ENCODE measurements at regions not wholly inside any gene's neighbourhood (a gene's known extent, or its start where the extent isn't known, plus 50 kb on each side); places are given as distances from the start of the nearest gene placed in this dataset.

DNA sequence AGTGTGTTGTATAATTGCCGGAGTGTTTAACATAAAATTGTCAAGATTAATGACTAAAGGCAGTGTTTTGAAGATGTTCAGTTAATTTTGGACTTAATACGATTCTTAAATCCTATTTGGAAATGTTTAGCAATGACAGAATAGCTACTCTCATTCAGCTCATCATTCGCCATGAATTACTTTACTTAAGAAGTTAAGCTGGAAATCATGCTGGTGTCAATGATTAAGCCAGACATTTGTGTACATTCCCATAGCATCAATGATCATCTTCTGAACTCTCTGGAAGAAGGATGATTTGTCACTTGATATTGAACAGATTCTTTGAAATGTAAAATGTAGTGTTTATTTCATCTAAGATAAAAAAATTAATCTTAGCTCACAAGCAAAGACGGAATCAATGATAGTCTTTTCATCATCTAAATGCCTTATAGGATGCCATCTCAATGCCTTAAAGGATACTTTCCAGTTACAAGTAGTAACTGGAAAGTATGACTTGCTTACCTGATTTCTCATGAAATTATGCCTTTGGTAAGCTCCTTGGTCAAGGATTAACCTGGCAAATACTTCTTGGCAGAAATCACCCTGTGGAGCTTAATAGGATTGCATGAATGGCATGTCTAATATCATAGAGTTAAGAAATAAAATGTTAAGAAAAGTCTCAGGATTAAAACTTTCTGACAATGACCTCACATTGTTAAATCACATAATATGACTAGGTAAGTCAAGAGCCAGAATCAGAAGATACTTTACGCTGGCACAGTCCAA is 515.5 kb upstream of the AGA start:
- WGBS, 2 donors: 85 to 88% methylated on average over 5 of the region's 5 CpGs
- ATAC-seq (no peak), DNase-seq (no peak)
- H3K4me1 ChIP-seq: no peaks in the 10 kb centered on the region
- H3K27ac ChIP-seq: no peak overlapping the region
- H3K27me3 ChIP-seq: no peaks in the 10 kb centered on the region
- no peaks in the 10 kb centered on the region for H3K36me3 ChIP-seq
- TF ChIP-seq, protein P1, sequence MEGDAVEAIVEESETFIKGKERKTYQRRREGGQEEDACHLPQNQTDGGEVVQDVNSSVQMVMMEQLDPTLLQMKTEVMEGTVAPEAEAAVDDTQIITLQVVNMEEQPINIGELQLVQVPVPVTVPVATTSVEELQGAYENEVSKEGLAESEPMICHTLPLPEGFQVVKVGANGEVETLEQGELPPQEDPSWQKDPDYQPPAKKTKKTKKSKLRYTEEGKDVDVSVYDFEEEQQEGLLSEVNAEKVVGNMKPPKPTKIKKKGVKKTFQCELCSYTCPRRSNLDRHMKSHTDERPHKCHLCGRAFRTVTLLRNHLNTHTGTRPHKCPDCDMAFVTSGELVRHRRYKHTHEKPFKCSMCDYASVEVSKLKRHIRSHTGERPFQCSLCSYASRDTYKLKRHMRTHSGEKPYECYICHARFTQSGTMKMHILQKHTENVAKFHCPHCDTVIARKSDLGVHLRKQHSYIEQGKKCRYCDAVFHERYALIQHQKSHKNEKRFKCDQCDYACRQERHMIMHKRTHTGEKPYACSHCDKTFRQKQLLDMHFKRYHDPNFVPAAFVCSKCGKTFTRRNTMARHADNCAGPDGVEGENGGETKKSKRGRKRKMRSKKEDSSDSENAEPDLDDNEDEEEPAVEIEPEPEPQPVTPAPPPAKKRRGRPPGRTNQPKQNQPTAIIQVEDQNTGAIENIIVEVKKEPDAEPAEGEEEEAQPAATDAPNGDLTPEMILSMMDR (IDR thresholded peaks at IDR 0.05): no peak
- no peak overlapping the region for H3K4me3 ChIP-seq
- peaks cover 0 to 3% (median 0%) of the 10 kb centered on the region in 11 donors for H3K9me3 ChIP-seq
- intact Hi-C loops (cut with DNase I): no loop called here

DNA sequence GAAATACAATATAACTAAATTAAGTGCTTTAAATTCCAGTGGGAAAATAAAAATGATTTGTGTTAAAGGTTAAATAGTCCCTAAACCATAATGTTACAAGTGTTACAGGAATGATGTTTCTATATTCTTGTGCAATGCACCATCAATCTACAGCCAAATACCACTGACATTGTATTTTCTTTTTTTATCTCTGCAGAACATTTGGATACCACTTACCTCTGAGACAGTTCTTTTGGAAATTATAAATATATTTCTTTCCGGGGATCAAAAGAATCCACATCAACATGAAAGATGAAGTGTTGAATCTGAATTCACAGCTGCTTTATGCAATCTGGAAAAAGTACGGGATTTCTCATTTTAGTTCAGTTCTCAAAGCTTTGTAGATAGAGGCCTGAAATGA is 518.3 kb upstream of the AGA start:
- DNase-seq (no peak), ATAC-seq (no peak)
- no peaks in the 10 kb centered on the region for H3K36me3 ChIP-seq
- intact Hi-C loops (cut with DNase I): no loop called here
- no peaks in the 10 kb centered on the region for H3K9me3 ChIP-seq
- no peak overlapping the region for H3K27ac ChIP-seq
- H3K4me1 ChIP-seq: no peaks in the 10 kb centered on the region
- no peak overlapping the region for H3K4me3 ChIP-seq
- H3K27me3 ChIP-seq: no peaks in the 10 kb centered on the region
- 81 to 94% methylated on average over 2 of the region's 2 CpGs for WGBS, 2 donors
- TF ChIP-seq, protein P1 (IDR thresholded peaks at IDR 0.05): no peak

- H3K4me1 ChIP-seq: no peaks in the 10 kb centered on the region
- TF ChIP-seq, protein P1 (IDR thresholded peaks at IDR 0.05): no peak
- H3K27me3 ChIP-seq: no peaks in the 10 kb centered on the region
- H3K27ac ChIP-seq: no peak overlapping the region
- DNase-seq: no peak
- intact Hi-C loops (cut with DNase I): no loop called here
- no peaks in the 10 kb centered on the region for H3K36me3 ChIP-seq
- 89 to 94% methylated on average over 2 of the region's 2 CpGs for WGBS, 2 donors
- H3K9me3 ChIP-seq: no peaks in the 10 kb centered on the region
- no peak overlapping the region for H3K4me3 ChIP-seq
- ATAC-seq: no peak
Measured at GRCh38 chr4:177961761-177962380, 519.6 kb upstream of the AGA start.

DNA sequence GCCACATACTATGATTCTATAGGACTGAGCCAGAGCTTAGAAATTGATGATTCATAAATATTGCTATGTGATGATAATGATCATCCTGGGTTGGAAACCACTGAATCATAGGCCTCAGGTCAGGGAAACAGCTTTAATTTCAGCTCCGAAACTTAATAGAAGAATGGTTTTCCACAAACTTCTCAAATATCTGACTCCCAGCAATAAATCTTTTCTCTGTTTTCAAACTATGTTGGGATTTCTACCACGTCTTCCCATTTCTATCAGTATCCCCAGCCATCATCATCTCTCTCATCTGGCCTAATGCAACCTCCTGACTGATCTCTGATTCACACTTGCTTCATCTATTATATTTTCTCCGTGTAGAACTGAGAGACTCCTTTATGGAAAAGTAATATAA is 521.8 kb upstream of the AGA start:
- Histone ChIP-seq H3K9me3 (no peaks in the 10 kb centered on the region), H3K36me3 (no peaks in the 10 kb centered on the region), H3K4me1 (no peaks in the 10 kb centered on the region), H3K27ac (no peak overlapping the region), H3K4me3 (no peak overlapping the region), H3K27me3 (no peaks in the 10 kb centered on the region)
- TF ChIP-seq, protein P1 (IDR thresholded peaks at IDR 0.05): no peak
- no peak for DNase-seq
- 78 to 83% methylated on average over 3 of the region's 3 CpGs for WGBS, 2 donors
- no peak for ATAC-seq
- intact Hi-C loops (cut with DNase I): no loop called here
